Lung (tissue), 11 donors: ENCODE measurements at regions not wholly inside any gene's neighbourhood (a gene's known extent, or its start where the extent isn't known, plus 50 kb on each side); places are given as distances from the start of the nearest gene placed in this dataset.

ENCODE experiments used
- ATAC-seq: fragments of 200-7000 bp; cut with Tn5 transposase; one replicate; pipeline ENCODE4 v1.9.1; 2020; ENCODE audit warnings: moderate number of reproducible peaks; ENCODE audit not compliant: insufficient read depth, low FRiP score
- DNase-seq, 3 donors: peaks; one replicate each; pipeline ENCODE4 v3.0.0-alpha.2; 2013 to 2017
- H3K27ac ChIP-seq, 2 donors: one replicate each; pipeline ENCODE4 v1.5.1; 2013; ENCODE audit warnings: mild to moderate bottlenecking in 2 of 2, moderate library complexity in 2 of 2, control low read depth in 1 of 2, inconsistent platforms in 1 of 2, low read depth in 1 of 2, low read length in 1 of 2
- H3K27me3 ChIP-seq, 3 donors: one replicate each; pipeline ENCODE4 v1.5.1; 2013; ENCODE audit warnings: low read length in 2 of 3; ENCODE audit not compliant: control insufficient read depth in 3 of 3, insufficient read depth in 3 of 3
- H3K36me3 ChIP-seq, 4 donors: one replicate each; pipeline ENCODE4 v1.5.1; 2013; ENCODE audit warnings: low read length in 4 of 4, mild to moderate bottlenecking in 1 of 4, moderate library complexity in 1 of 4; ENCODE audit not compliant: control insufficient read depth in 4 of 4, insufficient read depth in 4 of 4
- H3K4me1 ChIP-seq, 5 donors: one replicate each; pipeline ENCODE4 v1.5.1; 2013; ENCODE audit warnings: low read length in 5 of 5, mild to moderate bottlenecking in 2 of 5, moderate library complexity in 1 of 5; ENCODE audit not compliant: control insufficient read depth in 5 of 5, insufficient read depth in 5 of 5
- H3K4me3 ChIP-seq: one replicate; pipeline ENCODE4 v1.5.1; 2013; ENCODE audit warnings: mild to moderate bottlenecking, control low read depth, moderate library complexity
- H3K9ac ChIP-seq, 2 donors: one replicate each; pipeline ENCODE4 v1.5.1; 2013; ENCODE audit warnings: low read length in 2 of 2, control low read depth in 1 of 2; ENCODE audit not compliant: insufficient read depth in 1 of 2
- H3K9me3 ChIP-seq, 4 donors: one replicate each; pipeline ENCODE4 v1.5.1; 2013; ENCODE audit warnings: low read length in 3 of 4, mild to moderate bottlenecking in 1 of 4, moderate library complexity in 1 of 4; ENCODE audit not compliant: control insufficient read depth in 4 of 4, insufficient read depth in 3 of 4
- whole genome bisulfite sequencing, 2 donors: extraction: QIAGEN DNeasy Blood & Tissue Kit; methylation state at CpG; one replicate each; pipeline ENCODE4 v1.1.7; 2013; 5-methylcytosine and 5-hydroxymethylcytosine counted together
- TF ChIP-seq, protein P1 (sequence below): IDR thresholded peaks from 2 replicates; pipeline ENCODE4 v1.5.1; 2012; ENCODE audit warnings: mild to moderate bottlenecking; ENCODE audit errors: control extremely low read depth, extremely low read depth
- donor health status: control.
- donor health status: control.
- donor health status: Bipolar disorder and iron deficiency.
- donor health status: healthy.
- donor health status: DM: yes; HTN: yes; CAD: no.

DNA sequence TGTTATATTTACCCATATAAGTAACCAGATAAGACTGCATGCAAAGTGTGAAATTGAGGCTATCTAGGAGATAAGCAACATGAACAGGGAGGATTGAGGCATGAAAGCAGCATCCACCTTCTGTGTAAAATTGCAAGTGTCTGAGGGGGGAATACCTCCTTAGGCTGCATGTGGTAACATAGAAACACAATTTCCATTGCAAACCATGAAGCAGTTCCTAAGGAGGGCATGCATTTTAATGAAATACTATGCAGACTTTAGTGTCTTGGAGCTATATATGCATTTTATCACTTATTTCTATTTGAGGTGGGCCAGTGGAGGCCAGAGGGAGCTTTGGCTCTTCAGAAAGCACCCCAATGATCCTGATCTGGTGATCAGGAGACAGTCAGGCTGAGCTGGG lies 160.2 kb downstream of the C11orf91 start:
- TF ChIP-seq, protein P1, sequence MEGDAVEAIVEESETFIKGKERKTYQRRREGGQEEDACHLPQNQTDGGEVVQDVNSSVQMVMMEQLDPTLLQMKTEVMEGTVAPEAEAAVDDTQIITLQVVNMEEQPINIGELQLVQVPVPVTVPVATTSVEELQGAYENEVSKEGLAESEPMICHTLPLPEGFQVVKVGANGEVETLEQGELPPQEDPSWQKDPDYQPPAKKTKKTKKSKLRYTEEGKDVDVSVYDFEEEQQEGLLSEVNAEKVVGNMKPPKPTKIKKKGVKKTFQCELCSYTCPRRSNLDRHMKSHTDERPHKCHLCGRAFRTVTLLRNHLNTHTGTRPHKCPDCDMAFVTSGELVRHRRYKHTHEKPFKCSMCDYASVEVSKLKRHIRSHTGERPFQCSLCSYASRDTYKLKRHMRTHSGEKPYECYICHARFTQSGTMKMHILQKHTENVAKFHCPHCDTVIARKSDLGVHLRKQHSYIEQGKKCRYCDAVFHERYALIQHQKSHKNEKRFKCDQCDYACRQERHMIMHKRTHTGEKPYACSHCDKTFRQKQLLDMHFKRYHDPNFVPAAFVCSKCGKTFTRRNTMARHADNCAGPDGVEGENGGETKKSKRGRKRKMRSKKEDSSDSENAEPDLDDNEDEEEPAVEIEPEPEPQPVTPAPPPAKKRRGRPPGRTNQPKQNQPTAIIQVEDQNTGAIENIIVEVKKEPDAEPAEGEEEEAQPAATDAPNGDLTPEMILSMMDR = no peak
- ATAC-seq (no peak), DNase-seq (no peak)
- Histone ChIP-seq H3K36me3 (no peaks in the 10 kb centered on the region), H3K9me3 (no peaks in the 10 kb centered on the region), H3K9ac (no peak overlapping the region), H3K4me1 (no peaks in the 10 kb centered on the region), H3K4me3 (no peak overlapping the region), H3K27me3 (no peaks in the 10 kb centered on the region), H3K27ac (no peak overlapping the region)

DNA sequence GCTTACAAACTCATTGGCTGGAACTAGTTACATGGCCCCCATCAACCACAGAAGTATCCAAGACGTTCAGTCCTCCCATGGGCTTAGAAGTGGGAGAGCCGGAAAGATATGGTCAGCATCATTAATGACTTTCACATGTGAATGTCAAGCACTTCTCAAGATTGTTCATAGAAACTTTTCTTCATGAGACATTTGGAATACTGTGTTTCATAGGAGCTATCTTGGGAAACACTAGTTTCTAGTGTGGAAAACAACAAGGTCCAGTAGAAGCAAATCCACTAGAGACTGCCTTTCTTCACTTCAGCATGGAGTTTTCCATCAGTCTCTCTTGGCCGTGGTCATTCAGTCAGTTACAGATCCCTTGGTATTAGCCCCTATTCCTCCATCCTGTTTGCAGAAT lies 160.9 kb downstream of the C11orf91 start:
- WGBS, 2 donors = 41 to 49% methylated on average over 3 of the region's 3 CpGs
- Histone ChIP-seq H3K4me1 (no peaks in the 10 kb centered on the region), H3K4me3 (no peak overlapping the region), H3K9ac (no peak overlapping the region), H3K27me3 (no peaks in the 10 kb centered on the region), H3K9me3 (peaks cover 0 to 4% (median 0%) of the 10 kb centered on the region in 4 donors), H3K36me3 (no peaks in the 10 kb centered on the region), H3K27ac (no peak overlapping the region)
- ATAC-seq = no peak
- TF ChIP-seq, protein P1 = no peak
- DNase-seq = no peak

DNA sequence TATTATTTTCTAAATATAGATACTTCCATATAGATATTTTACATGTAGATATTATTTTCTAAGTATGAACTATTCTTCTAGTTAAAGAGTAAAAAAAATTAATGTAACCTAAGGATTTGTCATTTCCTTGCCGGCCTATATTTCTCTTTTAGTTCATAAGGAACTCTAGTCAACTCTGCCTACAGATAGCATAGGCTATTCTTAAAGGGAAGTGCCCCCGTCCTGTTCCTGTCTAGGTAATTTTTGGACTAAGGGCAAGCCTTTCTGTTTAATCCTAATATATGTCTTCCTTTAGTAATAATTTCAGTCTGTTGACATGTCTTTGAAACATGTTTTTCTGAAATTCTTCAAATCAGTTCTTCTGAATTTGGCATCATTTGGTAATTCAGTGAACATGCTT lies 161.9 kb downstream of the C11orf91 start:
- H3K4me1 ChIP-seq = no peaks in the 10 kb centered on the region
- H3K27ac ChIP-seq = no peak overlapping the region
- TF ChIP-seq, protein P1 = no peak
- no peaks in the 10 kb centered on the region for H3K27me3 ChIP-seq
- H3K4me3 ChIP-seq = no peak overlapping the region
- no peak for DNase-seq
- H3K9ac ChIP-seq = no peak overlapping the region
- H3K9me3 ChIP-seq = peaks cover 0 to 4% (median 0%) of the 10 kb centered on the region in 4 donors
- no peaks in the 10 kb centered on the region for H3K36me3 ChIP-seq
- no peak for ATAC-seq
- 57 to 65% methylated on average over 2 of the region's 2 CpGs for WGBS, 2 donors

DNA sequence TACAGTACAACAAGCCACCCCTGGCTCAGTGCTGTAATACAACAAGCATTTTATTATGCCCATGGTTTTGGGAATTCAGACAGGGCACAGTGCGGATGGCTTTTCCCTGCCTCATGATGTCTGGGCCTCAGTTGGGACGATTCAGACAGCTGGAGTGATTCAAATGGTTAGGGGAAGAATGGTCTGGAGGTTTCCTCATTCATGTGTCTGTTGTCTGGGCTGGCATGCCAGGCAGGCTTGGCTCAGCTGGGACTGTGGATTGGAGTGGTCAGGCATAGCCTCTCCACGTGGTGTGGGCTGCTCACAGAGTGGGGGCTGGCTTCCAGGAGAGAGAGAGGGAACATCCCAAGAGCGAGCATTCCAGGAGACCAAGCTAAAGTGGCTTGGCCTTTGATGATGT lies 164.4 kb downstream of the C11orf91 start:
- Histone ChIP-seq H3K27ac (no peak overlapping the region), H3K9ac (no peak overlapping the region), H3K4me1 (no peaks in the 10 kb centered on the region), H3K9me3 (peaks cover 0 to 4% (median 0%) of the 10 kb centered on the region in 4 donors), H3K4me3 (no peak overlapping the region), H3K36me3 (no peaks in the 10 kb centered on the region), H3K27me3 (no peaks in the 10 kb centered on the region)
- WGBS, 2 donors = 64 to 76% methylated on average over 4 of the region's 4 CpGs
- TF ChIP-seq, protein P1 = no peak
- DNase-seq (no peak), ATAC-seq (no peak)
